CD4-positive, alpha-beta T cell treated with Interleukin-12 subunit alpha and Interleukin-12 subunit beta, for 1 hour (primary cell): ENCODE measurements at regions not wholly inside any gene's neighbourhood (a gene's known extent, or its start where the extent isn't known, plus 50 kb on each side); places are given as distances from the start of the nearest gene placed in this dataset.

Source experiments
- DNase-seq: peaks from one replicate; pipeline ENCODE4 v3.0.0-alpha.2; 2020

GRCh38 chr3:64351713-64352638 lies 126.7 kb upstream of the PRICKLE2 start:
- DNase-seq = no peak

GRCh38 chr3:64349551-64349950 lies 124.3 kb upstream of the PRICKLE2 start:
- no peak for DNase-seq

GRCh38 chr3:64345371-64345770 lies 120.1 kb upstream of the PRICKLE2 start:
- DNase-seq = no peak

GRCh38 chr3:64344721-64345207 lies 119.5 kb upstream of the PRICKLE2 start:
- DNase-seq = no peak

- no peak for DNase-seq
Observed at GRCh38 chr3:64343689-64344430, 118.6 kb upstream of the PRICKLE2 start.

GRCh38 chr3:64342940-64343688 lies 117.8 kb upstream of the PRICKLE2 start:
- no peak for DNase-seq

- DNase-seq = no peak
Observed at GRCh38 chr3:64341296-64341695, 116.0 kb upstream of the PRICKLE2 start.

GRCh38 chr3:64340641-64341101 lies 115.4 kb upstream of the PRICKLE2 start:
- no peak for DNase-seq

GRCh38 chr3:64336488-64336887 lies 111.2 kb upstream of the PRICKLE2 start:
- DNase-seq = no peak

GRCh38 chr3:64332459-64333350 lies 107.4 kb upstream of the PRICKLE2 start:
- DNase-seq = no peak

- no peak for DNase-seq
Observed at GRCh38 chr3:64331605-64332004, 106.3 kb upstream of the PRICKLE2 start.

GRCh38 chr3:64329037-64329436 lies 103.8 kb upstream of the PRICKLE2 start:
- DNase-seq = no peak

- DNase-seq = no peak
Observed at GRCh38 chr3:64327100-64327804, 102.0 kb upstream of the PRICKLE2 start.

- DNase-seq = no peak
Observed at GRCh38 chr3:64321747-64322146, 96.5 kb upstream of the PRICKLE2 start.

GRCh38 chr3:64319391-64319790 lies 94.1 kb upstream of the PRICKLE2 start:
- no peak for DNase-seq

GRCh38 chr3:64318668-64319271 lies 93.5 kb upstream of the PRICKLE2 start:
- no peak for DNase-seq

- no peak for DNase-seq
Observed at GRCh38 chr3:64318001-64318400, 92.7 kb upstream of the PRICKLE2 start.

GRCh38 chr3:64316971-64317370 lies 91.7 kb upstream of the PRICKLE2 start:
- DNase-seq = no peak

- DNase-seq = no peak
Observed at GRCh38 chr3:64311424-64312061, 86.3 kb upstream of the PRICKLE2 start.

GRCh38 chr3:64308931-64309330 lies 83.7 kb upstream of the PRICKLE2 start:
- DNase-seq = no peak
